IPS DF 19.7 (cell line): ENCODE measurements at regions not wholly inside any gene's neighbourhood (a gene's known extent, or its start where the extent isn't known, plus 50 kb on each side); places are given as distances from the start of the nearest gene placed in this dataset.
A peak's percentile ranks its signal among the peaks of the same experiment; 100 is the strongest.

ENCODE experiments used
- DNase-seq: peaks from one replicate; pipeline ENCODE4 v3.0.0-alpha.2; 2013; ENCODE audit warnings: low read depth, low spot score

- no peak for DNase-seq
These were observed 571.1 kb upstream of the ZNF608 start for GRCh38 chr5:125317536-125317995.

GRCh38 chr5:125321654-125322053 lies 575.2 kb upstream of the ZNF608 start:
- DNase-seq: no peak

GRCh38 chr5:125323613-125324012 lies 577.2 kb upstream of the ZNF608 start:
- no peak for DNase-seq

- DNase-seq: no peak
These were observed 579.2 kb upstream of the ZNF608 start for GRCh38 chr5:125325488-125326149.

GRCh38 chr5:125326150-125326510 lies 579.7 kb upstream of the ZNF608 start:
- DNase-seq: no peak

- DNase-seq: no peak
These were observed 581.2 kb upstream of the ZNF608 start for GRCh38 chr5:125327676-125328075.

GRCh38 chr5:125331987-125332598 lies 585.7 kb upstream of the ZNF608 start:
- DNase-seq: no peak

- no peak for DNase-seq
These were observed 587.0 kb upstream of the ZNF608 start for GRCh38 chr5:125333416-125333815.

- DNase-seq: no peak
These were observed 590.0 kb upstream of the ZNF608 start for GRCh38 chr5:125336401-125336800.

GRCh38 chr5:125337294-125337693 lies 590.9 kb upstream of the ZNF608 start:
- DNase-seq: no peak

GRCh38 chr5:125338440-125339174 lies 592.2 kb upstream of the ZNF608 start:
- DNase-seq: no peak

GRCh38 chr5:125341436-125341835 lies 595.0 kb upstream of the ZNF608 start:
- DNase-seq: no peak

GRCh38 chr5:125343015-125343414 lies 596.6 kb upstream of the ZNF608 start:
- no peak for DNase-seq

- no peak for DNase-seq
These were observed 599.9 kb upstream of the ZNF608 start for GRCh38 chr5:125346316-125346715.

- peak; percentile 25 for DNase-seq
These were observed 601.8 kb upstream of the ZNF608 start for GRCh38 chr5:125348221-125348692.

- no peak for DNase-seq
These were observed 602.7 kb upstream of the ZNF608 start for GRCh38 chr5:125348936-125349831.

- no peak for DNase-seq
These were observed 611.2 kb upstream of the ZNF608 start for GRCh38 chr5:125357660-125358059.

GRCh38 chr5:125365747-125366146 lies 619.3 kb upstream of the ZNF608 start:
- DNase-seq: no peak

- DNase-seq: no peak
These were observed 621.3 kb upstream of the ZNF608 start for GRCh38 chr5:125367702-125368101.

- DNase-seq: no peak
These were observed 624.2 kb upstream of the ZNF608 start for GRCh38 chr5:125370461-125371205.
